HG03095 (cell line): ENCODE measurements at regions not wholly inside any gene's neighbourhood (a gene's known extent, or its start where the extent isn't known, plus 50 kb on each side); places are given as distances from the start of the nearest gene placed in this dataset.
"Not testable (repeated sequence)": the region's sequence is repeated elsewhere in the genome, so short reads cannot be mapped to it uniquely, and the experiment has no call there.

Experiments used
- ATAC-seq: cut with Tn5 transposase; IDR thresholded peaks from one replicate; pipeline ENCODE4 v1.9.1; 2021; ENCODE audit warnings: moderate library complexity; ENCODE audit not compliant: unreplicated experiment

GRCh38 chr5:18496041-18496440 lies 861.8 kb downstream of the TAF11L14 start:
- ATAC-seq, result no peak

GRCh38 chr5:18497089-18497488 lies 862.8 kb downstream of the TAF11L14 start:
- no peak for ATAC-seq

GRCh38 chr5:18503797-18504328 lies 869.6 kb downstream of the TAF11L14 start:
- no peak for ATAC-seq

- ATAC-seq, result no peak
Measured at GRCh38 chr5:18507114-18507513, 872.9 kb downstream of the TAF11L14 start.

GRCh38 chr5:18517641-18518380 lies 883.6 kb downstream of the TAF11L14 start:
- no peak for ATAC-seq

- ATAC-seq, result no peak
Measured at GRCh38 chr5:18523380-18523779, 889.1 kb downstream of the TAF11L14 start.

GRCh38 chr5:18526792-18527405 lies 892.6 kb downstream of the TAF11L14 start:
- no peak for ATAC-seq

- no peak for ATAC-seq
Measured at GRCh38 chr5:18533137-18533536, 898.9 kb downstream of the TAF11L14 start.

GRCh38 chr5:18534119-18534518 lies 899.9 kb downstream of the TAF11L14 start:
- no peak for ATAC-seq

GRCh38 chr5:18535753-18536152 lies 901.5 kb downstream of the TAF11L14 start:
- ATAC-seq, result not testable (repeated sequence)

- no peak for ATAC-seq
Measured at GRCh38 chr5:18544421-18544820, 910.2 kb downstream of the TAF11L14 start.

- no peak for ATAC-seq
Measured at GRCh38 chr5:18546591-18546990, 912.3 kb downstream of the TAF11L14 start.

GRCh38 chr5:18551716-18552115 lies 917.5 kb downstream of the TAF11L14 start:
- ATAC-seq, result no peak

- ATAC-seq, result no peak
Measured at GRCh38 chr5:18553269-18553668, 919.0 kb downstream of the TAF11L14 start.

- no peak for ATAC-seq
Measured at GRCh38 chr5:18560602-18561001, 926.3 kb downstream of the TAF11L14 start.

GRCh38 chr5:18563853-18564252 lies 929.6 kb downstream of the TAF11L14 start:
- ATAC-seq, result no peak

GRCh38 chr5:18566671-18567070 lies 932.4 kb downstream of the TAF11L14 start:
- no peak for ATAC-seq

- no peak for ATAC-seq
Measured at GRCh38 chr5:18576586-18576985, 942.3 kb downstream of the TAF11L14 start.

- ATAC-seq, result no peak
Measured at GRCh38 chr5:18601185-18601584, 966.9 kb downstream of the TAF11L14 start.

- no peak for ATAC-seq
Measured at GRCh38 chr5:18602402-18602801, 968.1 kb downstream of the TAF11L14 start.

GRCh38 chr5:18605186-18605585 lies 970.9 kb downstream of the TAF11L14 start:
- ATAC-seq, result no peak

- no peak for ATAC-seq
Measured at GRCh38 chr5:18607570-18607969, 973.3 kb downstream of the TAF11L14 start.
